Transverse colon (tissue), 4 donors: ENCODE measurements at regions not wholly inside any gene's neighbourhood (a gene's known extent, or its start where the extent isn't known, plus 50 kb on each side); places are given as distances from the start of the nearest gene placed in this dataset.

Source experiments
- DNase-seq: peaks from one replicate; pipeline ENCODE4 v3.0.0-alpha.2; 2019
- H3K27ac ChIP-seq, 4 donors: fragments of 200-600 bp; sonication (generic); 2 replicates each; pipeline ENCODE4 v1.5.1; 2016 to 2018; ENCODE audit warnings: inconsistent platforms in 4 of 4
- H3K27me3 ChIP-seq: fragments of 200-600 bp; sonication (generic); 2 replicates; pipeline ENCODE4 v1.5.1; 2017; ENCODE audit warnings: inconsistent platforms
- H3K36me3 ChIP-seq, 4 donors: fragments of 200-600 bp; sonication (generic); 2 replicates each; pipeline ENCODE4 v1.5.1; 2017 to 2019; ENCODE audit warnings: inconsistent platforms in 4 of 4
- H3K4me1 ChIP-seq, 4 donors: fragments of 200-600 bp; sonication (generic); 2 replicates each; pipeline ENCODE4 v1.5.1; 2017 to 2020; ENCODE audit warnings: inconsistent platforms in 4 of 4
- H3K4me3 ChIP-seq, 4 donors: fragments of 200-600 bp; sonication (generic); 1 replicate in 1 of 4; 2 replicates in 3 of 4; pipeline versions ENCODE4 v1.5.1 to v1.6.1; 2017 to 2019; ENCODE audit warnings: inconsistent platforms in 4 of 4
- H3K9me3 ChIP-seq, 2 donors: fragments of 200-600 bp; sonication (generic); 2 replicates each; pipeline ENCODE4 v1.5.1; 2017 to 2019; ENCODE audit warnings: inconsistent platforms in 2 of 2
- EP300 ChIP-seq: sonication (generic); formaldehyde crosslinking; IDR thresholded peaks from one replicate; pipeline ENCODE4 v1.6.1; 2017; ENCODE audit warnings: antibody characterized with exemption, low read depth
- POLR2A ChIP-seq: fragments of 450-650 bp; IDR thresholded peaks from one replicate; pipeline ENCODE4 v1.6.1; 2016; ENCODE audit warnings: antibody characterized with exemption, mild to moderate bottlenecking, moderate library complexity
- POLR2AphosphoS5 ChIP-seq, 3 donors: sonication (generic); formaldehyde crosslinking; IDR thresholded peaks; one replicate each; pipeline ENCODE4 v1.6.1; 2016; ENCODE audit warnings: antibody characterized with exemption in 3 of 3
- WGBS, 2 donors: methylation state at CpG; one replicate each; pipeline ENCODE4 v1.1.5; 2018; ENCODE audit warnings: low coverage in 1 of 2; 5-methylcytosine and 5-hydroxymethylcytosine counted together
- in situ Hi-C, 4 donors: fragments of 200-750 bp; cut with MboI; loops; one replicate each; pipeline versions ENCODE4 v1.15.0 to v1.15.1; 2017; ENCODE audit warnings: low sequenced_read_pairs in 3 of 4, low pct_ligation_motif_present in 1 of 4, low pct_unique_long_range_greater_than_20kb in 1 of 4
- intact Hi-C: fragments of 100-400 bp; cut with DNase I; formaldehyde crosslinking; loops from one replicate; pipeline ENCODE4 v1.15.1; 2023; ENCODE audit warnings: low total_unique reads
- TF ChIP-seq, protein P1 (sequence below), 5 experiments: fragments of 200-600 bp in 3 of 5; fragments of 450-650 bp in 2 of 5; sonication (generic) in 3 of 5; IDR thresholded peaks; 1 replicate in 2 of 5; 2 replicates in 3 of 5; pipeline ENCODE4 v1.5.1; 2016 to 2017; ENCODE audit warnings: antibody characterized with exemption in 5 of 5, inconsistent platforms in 3 of 5, mild to moderate bottlenecking in 2 of 5, moderate library complexity in 1 of 5

- no peak overlapping the region for H3K27ac ChIP-seq
- TF ChIP-seq, protein P1, sequence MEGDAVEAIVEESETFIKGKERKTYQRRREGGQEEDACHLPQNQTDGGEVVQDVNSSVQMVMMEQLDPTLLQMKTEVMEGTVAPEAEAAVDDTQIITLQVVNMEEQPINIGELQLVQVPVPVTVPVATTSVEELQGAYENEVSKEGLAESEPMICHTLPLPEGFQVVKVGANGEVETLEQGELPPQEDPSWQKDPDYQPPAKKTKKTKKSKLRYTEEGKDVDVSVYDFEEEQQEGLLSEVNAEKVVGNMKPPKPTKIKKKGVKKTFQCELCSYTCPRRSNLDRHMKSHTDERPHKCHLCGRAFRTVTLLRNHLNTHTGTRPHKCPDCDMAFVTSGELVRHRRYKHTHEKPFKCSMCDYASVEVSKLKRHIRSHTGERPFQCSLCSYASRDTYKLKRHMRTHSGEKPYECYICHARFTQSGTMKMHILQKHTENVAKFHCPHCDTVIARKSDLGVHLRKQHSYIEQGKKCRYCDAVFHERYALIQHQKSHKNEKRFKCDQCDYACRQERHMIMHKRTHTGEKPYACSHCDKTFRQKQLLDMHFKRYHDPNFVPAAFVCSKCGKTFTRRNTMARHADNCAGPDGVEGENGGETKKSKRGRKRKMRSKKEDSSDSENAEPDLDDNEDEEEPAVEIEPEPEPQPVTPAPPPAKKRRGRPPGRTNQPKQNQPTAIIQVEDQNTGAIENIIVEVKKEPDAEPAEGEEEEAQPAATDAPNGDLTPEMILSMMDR (IDR thresholded peaks at IDR 0.05), result no peak
- no peak for TF ChIP-seq POLR2AphosphoS5 (IDR thresholded peaks at IDR 0.05)
- TF ChIP-seq POLR2A, result no peak
- TF ChIP-seq EP300, result no peak
- H3K27me3 ChIP-seq, result no peaks in the 10 kb centered on the region
- no peaks in the 10 kb centered on the region for H3K9me3 ChIP-seq
- 68 to 86% methylated on average over 3 to 6 of the region's 6 CpGs for WGBS, 2 donors
- in situ Hi-C loops (no loop called here), intact Hi-C loops (no loop called here)
- no peaks in the 10 kb centered on the region for H3K36me3 ChIP-seq
- peaks cover 0 to 8% (median 0%) of the 10 kb centered on the region in 4 donors for H3K4me1 ChIP-seq
- no peak overlapping the region for H3K4me3 ChIP-seq
- no peak for DNase-seq
These were observed 53.7 kb upstream of the NECTIN1 start for GRCh38 chr11:119782739-119783072.

DNA sequence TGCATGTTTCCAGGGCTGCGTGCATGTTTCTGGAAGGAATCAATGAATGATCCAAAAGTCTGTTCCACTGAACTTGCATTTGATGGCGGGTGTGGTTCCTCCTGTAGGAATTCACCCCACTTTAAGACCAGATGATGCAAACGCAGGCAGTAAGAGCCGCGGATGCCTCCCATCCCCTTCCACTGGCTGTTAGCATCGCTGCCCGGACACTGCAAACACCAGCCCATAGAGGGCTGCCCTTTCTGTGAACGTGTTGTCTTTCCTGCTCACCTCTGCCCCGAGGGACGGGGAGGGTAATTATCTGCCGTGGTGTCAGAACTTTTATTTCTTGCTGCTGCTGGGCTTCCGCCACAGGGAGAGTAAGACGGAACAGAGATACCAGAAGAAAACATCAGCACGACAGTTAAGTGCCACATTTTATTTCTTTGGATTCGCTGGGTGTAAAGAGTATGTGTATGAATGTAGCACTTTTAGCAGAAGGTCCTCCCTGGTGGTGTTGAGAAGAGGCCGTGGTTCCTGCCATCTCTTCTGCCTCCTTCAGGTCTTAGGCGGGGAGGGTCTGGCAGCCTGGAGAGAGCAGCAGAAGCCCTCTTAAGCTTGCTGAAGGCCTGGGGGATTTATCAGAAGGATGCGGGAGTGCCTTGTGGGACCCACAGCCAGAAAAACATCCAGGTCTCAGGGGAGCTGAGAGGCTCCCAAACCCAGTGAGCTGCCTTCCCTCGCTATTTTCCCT is 53.2 kb upstream of the NECTIN1 start:
- Histone ChIP-seq H3K9me3 (no peaks in the 10 kb centered on the region), H3K36me3 (no peaks in the 10 kb centered on the region), H3K4me1 (peaks cover 0 to 8% (median 0%) of the 10 kb centered on the region in 4 donors), H3K27ac (no peak overlapping the region), H3K4me3 (no peak overlapping the region), H3K27me3 (no peaks in the 10 kb centered on the region)
- DNase-seq, result no peak
- no peak for TF ChIP-seq EP300
- WGBS, 2 donors, result 76 to 81% methylated on average over 7 to 19 of the region's 19 CpGs
- intact Hi-C loops, result no loop called here
- in situ Hi-C loops, result no loop called here

DNA sequence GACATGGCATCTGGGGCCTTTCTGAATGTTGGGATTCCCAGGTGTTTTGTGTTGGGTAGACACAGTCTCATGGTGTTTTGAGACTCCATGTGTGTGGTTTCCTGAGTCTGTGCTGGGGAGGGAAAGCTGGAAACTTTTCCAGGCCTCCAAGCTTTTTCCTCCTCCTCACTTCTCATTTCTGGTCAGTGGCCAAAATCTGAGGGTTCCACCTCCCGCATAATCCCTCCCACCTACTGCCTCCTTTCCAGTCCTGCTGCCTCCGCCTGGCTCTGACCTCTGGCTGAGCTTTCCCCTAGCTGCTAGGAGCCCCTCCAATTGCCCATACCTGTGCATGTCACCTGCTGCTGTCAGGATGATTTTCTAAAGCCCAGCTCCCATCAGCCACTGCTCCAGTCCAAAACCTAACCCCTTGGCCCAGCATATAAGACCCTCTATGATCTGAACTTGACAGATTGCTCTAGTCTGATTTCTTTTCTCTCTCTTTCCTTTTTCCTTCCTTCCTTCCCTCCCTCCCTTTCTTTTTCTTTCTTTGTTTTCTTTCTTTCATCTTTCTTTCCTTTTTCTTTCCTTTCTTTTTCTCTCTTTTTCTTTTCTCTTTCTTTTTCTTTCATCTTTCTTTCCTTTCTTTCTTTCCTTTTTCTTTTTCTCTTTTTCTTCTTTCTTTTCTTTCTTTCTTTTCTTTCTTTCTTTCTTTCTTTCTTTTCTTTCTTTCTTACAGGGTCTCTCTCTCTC is 51.4 kb upstream of the NECTIN1 start:
- TF ChIP-seq POLR2A, result no peak
- no peak for TF ChIP-seq EP300
- TF ChIP-seq, protein P1 (IDR thresholded peaks at IDR 0.05), result no peak
- no peak for TF ChIP-seq POLR2AphosphoS5 (IDR thresholded peaks at IDR 0.05)
- H3K9me3 ChIP-seq, result no peaks in the 10 kb centered on the region
- peaks cover 0 to 8% (median 0%) of the 10 kb centered on the region in 4 donors for H3K4me1 ChIP-seq
- no peak for DNase-seq
- in situ Hi-C loops (no loop called here), intact Hi-C loops (no loop called here)
- peaks cover 1% of the 10 kb centered on the region for H3K27me3 ChIP-seq
- no peaks in the 10 kb centered on the region for H3K36me3 ChIP-seq
- H3K4me3 ChIP-seq, result no peak overlapping the region
- WGBS, 2 donors, result 38 to 55% methylated on average over 2 of the region's 2 CpGs
- H3K27ac ChIP-seq, result no peak overlapping the region

DNA sequence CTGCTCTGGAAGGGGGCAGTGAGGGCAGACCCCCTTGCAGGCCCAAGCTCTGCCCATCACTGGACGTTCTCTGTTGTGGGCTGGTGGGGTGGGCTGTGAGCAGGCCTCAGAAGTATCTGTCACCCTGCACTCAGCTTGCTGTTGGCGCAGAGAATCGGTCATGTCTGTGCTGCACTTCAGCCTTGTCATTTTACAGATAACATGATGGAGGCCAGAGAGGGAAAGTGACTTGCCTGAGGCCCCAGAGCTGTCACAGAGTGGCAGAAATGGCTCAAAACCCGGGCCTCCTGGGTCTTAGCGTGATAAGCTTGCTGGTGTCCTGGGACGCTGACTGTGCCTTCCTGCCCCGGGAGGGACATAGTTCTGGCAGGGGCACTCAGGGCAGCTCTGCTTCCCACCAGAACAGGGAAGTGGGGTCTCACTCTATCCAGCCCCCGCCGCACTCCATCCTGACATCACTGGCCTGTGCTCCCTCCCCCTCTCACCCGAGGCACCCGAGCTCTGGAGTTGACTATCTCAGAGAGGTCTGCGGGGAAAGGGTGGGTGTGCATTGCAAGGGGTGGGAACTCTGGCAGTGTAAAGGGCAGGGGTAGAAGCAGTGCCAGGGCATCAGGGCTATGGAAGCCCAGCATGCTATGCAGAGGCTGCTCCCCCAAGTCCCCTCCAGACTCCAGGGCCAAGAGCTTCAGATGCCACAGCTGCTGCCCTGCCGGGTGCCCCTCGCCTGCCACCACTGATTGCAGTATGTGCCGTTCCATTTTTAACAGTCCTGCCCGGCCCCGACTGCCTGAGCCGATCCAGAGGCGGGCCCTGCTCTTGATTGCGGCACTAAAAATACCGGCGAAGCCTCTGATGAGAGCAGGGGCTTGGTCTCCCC is 50.4 kb upstream of the NECTIN1 start:
- peaks cover 0 to 8% (median 0%) of the 10 kb centered on the region in 4 donors for H3K4me1 ChIP-seq
- intact Hi-C loops (no loop called here), in situ Hi-C loops (no loop called here)
- 39% methylated on average over 22 of the region's 22 CpGs; no CpG with 5 or more reads in 1 of the 2 donors for WGBS, 2 donors
- no peak overlapping the region for H3K27ac ChIP-seq
- no peak overlapping the region for H3K4me3 ChIP-seq
- no peaks in the 10 kb centered on the region for H3K9me3 ChIP-seq
- H3K36me3 ChIP-seq, result no peaks in the 10 kb centered on the region
- peaks cover 4% of the 10 kb centered on the region for H3K27me3 ChIP-seq
- DNase-seq, result no peak
- no peak for TF ChIP-seq EP300
- no peak for TF ChIP-seq POLR2A
- TF ChIP-seq, protein P1 (IDR thresholded peaks at IDR 0.05), result no peak
- no peak for TF ChIP-seq POLR2AphosphoS5 (IDR thresholded peaks at IDR 0.05)
